ENCODE measurements at regions not wholly inside any gene's neighbourhood (a gene's known extent, or its start where the extent isn't known, plus 50 kb on each side); places are given as distances from the start of the nearest gene placed in this dataset.
"Not testable (repeated sequence)": the region's sequence is repeated elsewhere in the genome, so short reads cannot be mapped to it uniquely, and the experiment has no call there.

DNA sequence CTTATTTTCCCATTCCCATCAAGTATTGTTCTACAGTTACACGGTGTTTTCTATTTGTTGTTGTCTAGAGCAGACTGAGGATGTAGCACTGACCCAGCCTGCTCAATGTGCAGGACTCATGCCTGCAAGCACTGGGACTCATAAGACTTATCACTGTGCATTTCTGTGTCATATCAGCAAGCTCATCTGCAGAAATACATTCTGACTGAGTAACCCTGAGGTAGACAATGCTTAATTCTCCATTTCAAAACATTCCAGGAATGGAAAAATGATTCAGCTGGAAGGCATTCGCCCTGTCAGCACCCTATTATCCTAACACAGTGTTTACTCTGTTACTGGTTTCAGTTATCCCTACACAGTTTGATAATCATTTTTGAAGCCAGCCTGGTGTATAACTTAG, 2506.4 kb downstream of the PCDH9 start:
- H3K4me3 Mint-ChIP-seq, result no peak overlapping the region
- H3K27ac Mint-ChIP-seq, result no peak overlapping the region
- DNase-seq (no peak), ATAC-seq (no peak)
- no peaks in the 10 kb centered on the region for H3K27me3 Mint-ChIP-seq
- peaks cover 12% of the 10 kb centered on the region for H3K9me3 Mint-ChIP-seq
- H3K4me1 Mint-ChIP-seq, result no peaks in the 10 kb centered on the region
- no peaks in the 10 kb centered on the region for H3K36me3 Mint-ChIP-seq (ENCODE audit: low read depth)

DNA sequence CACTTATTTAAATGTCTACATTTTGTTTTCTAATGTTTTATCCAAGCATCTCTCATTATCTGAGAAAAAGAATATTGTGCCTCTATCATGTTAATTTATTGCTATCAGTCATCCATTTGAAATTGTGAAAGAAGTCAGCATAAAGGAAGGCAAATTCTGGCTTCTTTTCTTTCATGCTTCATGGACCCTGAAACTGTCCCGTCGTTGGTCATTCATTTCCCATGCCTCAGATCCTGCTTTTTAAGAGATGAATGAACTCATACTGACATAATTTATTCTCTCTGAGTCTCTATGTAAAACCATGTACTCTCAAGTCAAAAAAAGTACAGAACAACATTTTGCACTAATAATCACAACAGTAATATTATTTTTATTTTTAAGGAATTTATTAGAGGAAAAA, 2512.0 kb downstream of the PCDH9 start:
- H3K27me3 Mint-ChIP-seq, result no peaks in the 10 kb centered on the region
- DNase-seq (no peak), ATAC-seq (no peak)
- H3K36me3 Mint-ChIP-seq (ENCODE audit: low read depth), result no peaks in the 10 kb centered on the region
- H3K4me3 Mint-ChIP-seq, result no peak overlapping the region
- H3K9me3 Mint-ChIP-seq, result peaks cover 8% of the 10 kb centered on the region
- no peaks in the 10 kb centered on the region for H3K4me1 Mint-ChIP-seq
- no peak overlapping the region for H3K27ac Mint-ChIP-seq

DNA sequence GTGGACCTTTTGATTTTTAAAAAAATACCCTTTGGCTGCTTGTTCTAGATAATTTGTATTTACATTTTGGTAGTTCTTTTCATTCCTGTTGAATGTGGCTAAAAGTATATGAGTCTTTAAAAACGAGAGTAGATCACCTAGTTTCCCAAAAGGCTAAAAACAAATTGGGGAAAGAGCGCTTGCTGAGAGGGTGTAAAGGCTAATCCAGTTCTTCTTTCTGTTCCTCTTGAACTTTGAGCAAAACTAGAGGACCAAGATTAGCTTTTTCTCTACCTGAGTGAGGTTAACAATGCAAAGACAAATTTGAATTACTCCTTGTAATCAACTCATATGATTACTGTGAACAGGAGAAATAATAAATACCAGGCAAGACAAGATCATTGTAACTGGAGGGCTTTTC, 2513.2 kb downstream of the PCDH9 start:
- ATAC-seq (no peak), DNase-seq (no peak)
- H3K27me3 Mint-ChIP-seq, result no peaks in the 10 kb centered on the region
- H3K36me3 Mint-ChIP-seq (ENCODE audit: low read depth), result no peaks in the 10 kb centered on the region
- no peaks in the 10 kb centered on the region for H3K4me1 Mint-ChIP-seq
- peaks cover 8% of the 10 kb centered on the region for H3K9me3 Mint-ChIP-seq
- no peak overlapping the region for H3K4me3 Mint-ChIP-seq
- no peak overlapping the region for H3K27ac Mint-ChIP-seq

DNA sequence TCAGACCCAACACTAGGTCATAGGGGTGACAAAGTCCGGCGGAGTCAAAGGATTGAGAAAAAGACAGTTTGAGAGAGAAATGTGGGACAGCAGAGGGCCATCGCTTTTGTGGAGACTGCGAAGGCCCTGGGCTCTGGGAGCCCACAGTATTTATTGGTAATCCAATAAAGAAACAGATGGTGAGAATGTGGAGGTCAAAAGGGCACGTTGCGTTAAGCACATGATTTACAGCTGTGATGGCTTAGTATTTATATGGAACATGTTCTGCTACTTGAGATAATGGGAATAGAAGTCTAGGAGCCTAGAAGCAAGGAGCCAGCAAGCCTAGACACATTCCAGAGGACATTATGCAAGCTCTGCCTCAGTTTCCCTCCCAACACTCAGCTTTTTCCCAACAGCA, 2521.1 kb downstream of the PCDH9 start:
- ATAC-seq, result no peak
- H3K9me3 Mint-ChIP-seq, result peaks cover 14% of the 10 kb centered on the region
- no peaks in the 10 kb centered on the region for H3K27me3 Mint-ChIP-seq
- no peak for DNase-seq
- no peaks in the 10 kb centered on the region for H3K4me1 Mint-ChIP-seq
- no peak overlapping the region for H3K4me3 Mint-ChIP-seq
- H3K36me3 Mint-ChIP-seq (ENCODE audit: low read depth), result no peaks in the 10 kb centered on the region
- no peak overlapping the region for H3K27ac Mint-ChIP-seq

DNA sequence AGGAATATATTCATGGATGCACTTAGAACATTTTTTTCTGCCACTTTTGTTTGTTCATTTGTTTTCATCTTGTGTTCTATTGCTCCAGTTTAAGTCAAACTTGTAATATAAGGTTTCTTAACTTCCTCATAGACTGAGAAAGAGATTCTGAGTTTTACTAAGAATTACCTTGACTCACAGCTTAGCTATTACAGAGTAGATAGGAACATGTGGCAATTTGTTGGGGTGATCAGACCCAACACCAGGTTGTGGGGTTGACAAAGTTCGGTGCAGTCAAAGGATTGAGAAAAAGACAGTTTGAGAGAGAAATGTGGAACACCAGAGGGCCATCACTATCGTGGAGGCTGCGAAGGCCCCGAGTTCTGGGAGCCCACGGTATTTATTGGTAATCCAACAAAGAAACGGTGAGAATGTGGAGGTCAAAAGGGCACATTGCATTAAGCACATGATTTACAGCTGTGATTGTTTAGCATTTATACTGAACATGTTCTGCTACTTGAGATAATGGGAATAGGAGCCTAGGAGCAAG, 2526.0 kb downstream of the PCDH9 start:
- no peak overlapping the region for H3K27ac Mint-ChIP-seq
- no peak overlapping the region for H3K4me3 Mint-ChIP-seq
- no peaks in the 10 kb centered on the region for H3K4me1 Mint-ChIP-seq
- DNase-seq (no peak), ATAC-seq (no peak)
- peaks cover 19% of the 10 kb centered on the region for H3K9me3 Mint-ChIP-seq
- no peaks in the 10 kb centered on the region for H3K36me3 Mint-ChIP-seq (ENCODE audit: low read depth)
- H3K27me3 Mint-ChIP-seq, result no peaks in the 10 kb centered on the region

DNA sequence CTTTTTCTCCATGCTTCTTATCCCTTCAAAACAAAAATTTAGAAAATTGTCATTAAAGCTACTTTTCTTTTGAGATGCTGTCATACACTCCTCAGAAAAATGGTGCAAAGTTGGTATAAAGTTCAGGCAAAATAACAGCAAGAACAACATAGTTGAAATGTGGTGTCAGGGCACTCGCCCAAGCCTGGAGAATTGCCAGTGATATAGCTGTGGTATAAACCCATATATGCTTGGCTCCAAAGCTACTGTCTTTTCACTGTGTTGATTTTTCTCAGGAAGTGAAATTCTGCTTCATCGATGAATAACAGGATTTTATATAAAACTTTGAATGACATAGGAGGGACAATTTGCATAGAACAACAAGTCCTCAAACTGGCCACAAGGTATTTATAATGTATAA, 2532.9 kb downstream of the PCDH9 start:
- no peak overlapping the region for H3K27ac Mint-ChIP-seq
- no peaks in the 10 kb centered on the region for H3K4me1 Mint-ChIP-seq
- DNase-seq (no peak), ATAC-seq (no peak)
- no peak overlapping the region for H3K4me3 Mint-ChIP-seq
- H3K9me3 Mint-ChIP-seq, result peaks cover 11% of the 10 kb centered on the region
- no peaks in the 10 kb centered on the region for H3K36me3 Mint-ChIP-seq (ENCODE audit: low read depth)
- H3K27me3 Mint-ChIP-seq, result no peaks in the 10 kb centered on the region

DNA sequence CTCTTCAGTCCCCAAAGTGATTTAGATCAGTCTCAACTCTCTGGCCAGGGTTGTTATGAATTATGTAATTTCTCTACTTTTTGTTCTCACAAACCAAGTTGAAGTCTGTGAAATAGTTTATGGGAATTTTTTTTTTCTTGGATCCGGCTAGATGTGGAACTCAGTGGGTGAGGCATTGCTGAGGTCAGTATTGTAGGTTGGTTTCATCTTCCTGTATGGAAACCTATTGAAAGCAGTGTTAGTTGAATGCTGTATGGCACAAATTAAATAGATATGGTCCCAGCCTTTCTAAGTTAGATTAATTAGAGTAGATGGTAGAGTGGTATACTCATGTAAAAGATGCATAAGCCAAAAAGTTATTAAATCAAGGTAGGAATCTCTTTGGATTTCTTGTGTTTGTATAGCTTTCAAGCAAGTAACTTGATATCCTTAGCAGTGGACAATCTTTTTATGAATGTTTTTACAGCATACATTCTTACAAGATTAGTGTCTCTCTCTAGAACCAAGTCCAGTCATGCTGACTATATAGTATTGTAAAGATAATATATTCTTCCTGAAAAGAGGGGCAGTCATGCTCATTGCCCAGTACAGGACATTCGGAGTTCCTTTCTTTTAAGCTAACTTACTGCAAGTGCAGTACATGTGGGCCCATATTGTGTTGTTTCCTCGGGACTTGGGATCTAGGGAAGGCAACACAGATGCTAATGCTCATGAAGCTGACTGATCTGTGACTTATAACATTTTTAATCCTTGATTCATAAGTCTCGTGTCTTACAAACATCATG, 2541.1 kb downstream of the PCDH9 start:
- no peaks in the 10 kb centered on the region for H3K27me3 Mint-ChIP-seq
- no peak for DNase-seq
- ATAC-seq, result no peak

DNA sequence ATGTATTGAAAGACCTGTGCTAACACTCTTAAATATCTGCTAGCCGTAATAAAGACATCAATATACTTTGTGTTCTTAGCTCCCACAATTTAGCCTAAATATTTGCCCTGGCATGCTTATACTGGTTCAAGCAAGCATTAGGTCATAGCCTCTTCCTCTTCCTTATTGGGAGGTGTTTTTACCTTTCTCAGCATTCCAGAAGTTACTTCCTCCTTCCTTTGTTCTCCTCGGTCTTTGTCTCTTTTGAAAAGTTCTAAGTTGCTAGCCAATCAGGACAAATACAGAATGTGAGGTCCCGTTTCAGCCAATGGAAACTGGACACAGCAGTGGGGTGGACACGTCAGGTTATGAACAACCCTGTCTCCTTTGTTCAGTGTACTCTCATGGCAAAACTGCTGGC, 2543.6 kb downstream of the PCDH9 start:
- not testable (repeated sequence) for H3K27ac Mint-ChIP-seq; ATAC-seq; H3K9me3 Mint-ChIP-seq; H3K4me1 Mint-ChIP-seq; H3K27me3 Mint-ChIP-seq; H3K36me3 Mint-ChIP-seq (ENCODE audit: low read depth); DNase-seq; H3K4me3 Mint-ChIP-seq

More for the DNA sequence above, 2541.1 kb downstream of the PCDH9 start:
- H3K4me3 Mint-ChIP-seq, result no peak overlapping the region
- no peaks in the 10 kb centered on the region for H3K4me1 Mint-ChIP-seq
- H3K9me3 Mint-ChIP-seq, result peaks cover 20% of the 10 kb centered on the region
- H3K27ac Mint-ChIP-seq, result no peak overlapping the region
- no peaks in the 10 kb centered on the region for H3K36me3 Mint-ChIP-seq (ENCODE audit: low read depth)

DNA sequence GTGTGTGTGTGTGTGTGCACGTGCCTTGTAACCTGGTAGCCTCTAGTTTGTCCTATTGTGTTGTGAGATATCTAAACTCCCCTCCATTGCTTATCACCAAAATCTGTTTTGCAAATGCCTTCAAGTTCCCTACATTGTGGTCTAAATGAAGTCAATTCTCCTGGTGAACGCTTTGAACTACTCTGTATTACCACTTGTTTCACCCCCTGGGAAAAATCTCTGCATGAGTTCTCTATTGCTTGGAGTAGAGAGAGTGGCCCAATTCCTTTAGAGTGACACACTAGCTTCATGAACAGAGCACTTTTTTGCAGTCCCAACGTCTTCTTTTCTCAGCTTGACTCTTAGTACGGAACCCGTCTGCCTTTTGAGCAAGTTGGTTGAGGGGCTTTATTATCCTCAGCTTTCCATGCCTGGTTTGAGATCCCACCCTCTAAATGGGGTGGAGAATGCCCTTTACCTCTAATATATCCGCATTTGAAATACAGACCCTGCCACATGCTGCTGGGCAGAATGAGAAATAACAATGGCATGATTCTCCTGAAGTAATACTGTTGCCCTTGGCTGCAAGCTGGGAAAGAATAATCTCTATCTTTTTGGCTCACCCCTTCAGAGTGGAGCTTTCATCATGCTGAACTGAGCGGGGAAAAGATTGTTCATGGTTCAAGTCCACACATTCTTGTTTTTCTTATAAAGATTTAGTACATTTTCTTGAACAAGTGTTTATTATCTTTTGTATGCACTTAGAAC, 2545.3 kb downstream of the PCDH9 start:
- H3K27ac Mint-ChIP-seq, result no peak overlapping the region
- no peaks in the 10 kb centered on the region for H3K27me3 Mint-ChIP-seq
- no peak overlapping the region for H3K4me3 Mint-ChIP-seq
- no peak for DNase-seq
- no peaks in the 10 kb centered on the region for H3K4me1 Mint-ChIP-seq
- ATAC-seq, result no peak
- H3K36me3 Mint-ChIP-seq (ENCODE audit: low read depth), result no peaks in the 10 kb centered on the region
- peaks cover 10% of the 10 kb centered on the region for H3K9me3 Mint-ChIP-seq

DNA sequence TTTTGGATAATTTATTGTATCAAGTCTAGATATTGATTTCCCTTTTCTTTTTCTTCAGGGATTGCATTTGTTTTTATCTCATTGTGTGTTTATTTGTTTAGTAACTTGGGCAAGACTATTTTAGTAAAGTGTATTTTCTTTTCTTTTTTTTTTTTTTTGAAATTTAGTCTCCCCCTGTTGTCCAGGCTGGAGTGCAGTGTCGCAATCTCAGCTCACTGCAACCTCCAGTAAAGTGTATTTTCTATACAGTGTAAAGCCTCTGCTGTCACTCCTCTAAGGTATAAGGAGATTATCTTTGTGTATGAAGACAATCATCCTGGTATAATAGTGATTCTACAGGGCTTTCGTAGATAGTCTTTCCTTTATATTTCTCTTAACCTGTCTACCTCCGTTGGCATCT, 2546.0 kb downstream of the PCDH9 start:
- no peaks in the 10 kb centered on the region for H3K4me1 Mint-ChIP-seq
- H3K36me3 Mint-ChIP-seq (ENCODE audit: low read depth), result no peaks in the 10 kb centered on the region
- no peak overlapping the region for H3K4me3 Mint-ChIP-seq
- H3K9me3 Mint-ChIP-seq, result peaks cover 10% of the 10 kb centered on the region
- no peak overlapping the region for H3K27ac Mint-ChIP-seq
- DNase-seq, result no peak
- no peaks in the 10 kb centered on the region for H3K27me3 Mint-ChIP-seq
- ATAC-seq, result no peak

DNA sequence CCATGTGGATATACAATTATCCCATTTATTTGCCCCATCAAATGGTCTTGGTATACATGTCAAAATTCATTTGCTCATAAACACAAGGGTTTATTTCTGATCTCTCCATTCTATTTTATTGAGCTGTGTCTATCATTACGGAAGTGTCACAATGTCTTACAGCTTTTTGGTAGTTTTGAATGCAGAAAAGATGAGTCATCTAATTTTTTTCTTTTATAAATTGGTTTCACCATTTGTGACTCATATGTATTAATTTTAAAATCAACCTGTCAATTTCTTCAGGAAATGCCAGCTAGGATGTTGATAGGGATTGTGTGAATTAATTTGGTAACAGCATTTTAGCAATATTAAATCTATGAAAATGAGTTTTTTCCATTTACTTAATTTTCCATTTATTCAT, 2549.4 kb downstream of the PCDH9 start:
- Mint-ChIP-seq H3K36me3 (ENCODE audit: low read depth) (no peaks in the 10 kb centered on the region), H3K4me3 (no peak overlapping the region), H3K27ac (no peak overlapping the region), H3K27me3 (no peaks in the 10 kb centered on the region), H3K4me1 (no peaks in the 10 kb centered on the region), H3K9me3 (peaks cover 18% of the 10 kb centered on the region)
- ATAC-seq (no peak), DNase-seq (no peak)

DNA sequence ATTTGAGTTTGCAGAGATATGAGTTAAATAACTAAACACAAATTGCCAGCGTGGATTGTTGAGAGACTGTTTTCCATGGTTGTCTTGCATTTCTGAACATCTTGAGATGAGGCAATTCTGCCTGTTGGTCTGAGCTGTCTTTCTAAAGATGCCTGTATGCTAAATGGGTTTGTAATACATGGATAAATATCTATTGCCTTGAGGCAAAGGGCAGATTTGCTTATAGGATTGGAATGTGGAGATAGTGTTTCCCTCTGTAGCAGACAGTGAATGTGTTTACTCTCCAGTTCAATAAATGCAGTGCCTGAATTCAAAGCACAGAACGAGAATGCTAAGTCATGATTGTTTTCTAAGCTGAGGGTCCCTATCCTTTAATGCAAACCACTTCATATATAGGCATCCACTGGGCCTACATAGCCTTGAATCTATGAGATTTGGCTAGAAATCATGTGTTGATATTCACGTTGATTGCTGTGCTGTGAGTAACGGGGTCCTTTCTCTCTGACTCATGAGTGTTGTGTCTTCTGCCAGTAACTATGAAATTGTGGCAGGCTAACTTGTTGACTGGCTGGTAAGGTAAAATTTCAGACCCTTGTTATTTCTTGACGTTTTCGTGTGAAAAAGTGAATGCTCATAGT, 2554.8 kb downstream of the PCDH9 start:
- ATAC-seq (no peak), DNase-seq (no peak)
- H3K36me3 Mint-ChIP-seq (ENCODE audit: low read depth), result no peaks in the 10 kb centered on the region
- no peaks in the 10 kb centered on the region for H3K4me1 Mint-ChIP-seq
- peaks cover 32% of the 10 kb centered on the region for H3K9me3 Mint-ChIP-seq
- H3K4me3 Mint-ChIP-seq, result no peak overlapping the region
- H3K27ac Mint-ChIP-seq, result no peak overlapping the region
- no peaks in the 10 kb centered on the region for H3K27me3 Mint-ChIP-seq

DNA sequence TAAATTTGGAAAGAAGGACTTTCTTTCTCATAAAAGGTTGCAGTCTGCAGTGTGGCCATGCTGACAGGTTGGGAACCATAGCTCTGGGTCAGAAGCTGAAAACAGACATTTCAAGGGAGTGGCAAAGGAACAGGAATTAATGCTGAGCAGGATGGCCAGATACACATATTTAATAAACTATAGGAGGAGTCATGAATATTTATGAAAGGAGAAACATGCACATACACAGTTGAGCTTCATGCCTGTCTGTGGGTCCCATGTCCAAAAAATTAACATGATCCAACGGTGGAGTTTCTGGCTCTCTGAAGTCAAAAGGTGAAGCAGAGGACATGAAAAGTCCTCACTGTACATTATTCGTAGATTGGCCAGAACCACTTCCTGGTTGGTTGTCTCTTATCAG, 2556.0 kb downstream of the PCDH9 start:
- no peak overlapping the region for H3K27ac Mint-ChIP-seq
- no peaks in the 10 kb centered on the region for H3K4me1 Mint-ChIP-seq
- ATAC-seq (no peak), DNase-seq (no peak)
- H3K36me3 Mint-ChIP-seq (ENCODE audit: low read depth), result no peaks in the 10 kb centered on the region
- H3K27me3 Mint-ChIP-seq, result no peaks in the 10 kb centered on the region
- H3K4me3 Mint-ChIP-seq, result no peak overlapping the region
- peaks cover 32% of the 10 kb centered on the region for H3K9me3 Mint-ChIP-seq

DNA sequence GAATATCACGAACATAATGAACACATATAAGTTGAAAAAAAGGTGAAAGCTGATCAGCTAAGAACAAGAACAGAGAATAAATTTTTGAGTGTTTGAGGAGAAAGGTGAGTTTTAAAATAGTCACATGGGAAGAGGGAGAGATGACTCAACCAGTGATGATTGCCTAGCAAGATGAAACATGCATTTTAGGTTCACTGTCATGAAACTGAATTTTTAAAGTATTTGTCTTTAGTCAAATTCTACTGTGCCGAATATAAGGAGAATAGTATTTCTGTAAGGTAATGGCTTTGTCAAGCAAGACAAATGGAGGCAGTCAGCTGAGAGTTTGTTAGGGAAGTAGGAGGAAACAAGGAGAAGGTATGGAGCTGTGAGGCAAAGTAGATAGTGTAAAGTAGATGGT, 2557.4 kb downstream of the PCDH9 start:
- H3K4me3 Mint-ChIP-seq, result no peak overlapping the region
- H3K4me1 Mint-ChIP-seq, result no peaks in the 10 kb centered on the region
- ATAC-seq, result no peak
- no peak overlapping the region for H3K27ac Mint-ChIP-seq
- peaks cover 31% of the 10 kb centered on the region for H3K9me3 Mint-ChIP-seq
- H3K27me3 Mint-ChIP-seq, result no peaks in the 10 kb centered on the region
- H3K36me3 Mint-ChIP-seq (ENCODE audit: low read depth), result no peaks in the 10 kb centered on the region
- DNase-seq, result no peak
